GM23338 (cell line): ENCODE measurements at regions not wholly inside any gene's neighbourhood (a gene's known extent, or its start where the extent isn't known, plus 50 kb on each side); places are given as distances from the start of the nearest gene placed in this dataset.

Source experiments
- ATAC-seq: fragments of 200-7000 bp; cut with Tn5 transposase; 3 replicates; pipeline ENCODE4 v1.9.1; 2020
- DNase-seq: peaks from one replicate; pipeline ENCODE4 v3.0.0-alpha.2; 2015; ENCODE audit warnings: low spot score
- H2AFZ ChIP-seq: fragments of 200-600 bp; sonication (generic); 2 replicates; pipeline ENCODE4 v1.8.0; 2016; ENCODE audit warnings: antibody characterized with exemption, mild to moderate bottlenecking, moderate library complexity
- H3F3A ChIP-seq: fragments of 200-600 bp; sonication (generic); replicated peaks from 2 replicates; pipeline ENCODE4 v1.8.0; 2017; ENCODE audit warnings: antibody characterized with exemption, mixed run types, low read depth
- H3K27ac ChIP-seq: fragments of 200-600 bp; sonication (generic); 2 replicates; pipeline ENCODE4 v1.6.1; 2016; ENCODE audit warnings: low read depth
- H3K27me3 ChIP-seq: fragments of 200-600 bp; sonication (generic); 2 replicates; pipeline ENCODE4 v1.8.0; 2016; ENCODE audit warnings: mild to moderate bottlenecking, mixed run types, moderate library complexity; ENCODE audit not compliant: insufficient read depth
- H3K36me3 ChIP-seq: fragments of 200-600 bp; sonication (generic); 2 replicates; pipeline ENCODE4 v1.8.0; 2016; ENCODE audit warnings: mild to moderate bottlenecking; ENCODE audit not compliant: insufficient read depth
- H3K4me1 ChIP-seq: fragments of 200-600 bp; sonication (generic); 2 replicates; pipeline ENCODE4 v1.8.0; 2016; ENCODE audit warnings: mild to moderate bottlenecking, moderate library complexity; ENCODE audit not compliant: insufficient read depth
- H3K4me2 ChIP-seq: fragments of 200-600 bp; sonication (generic); 2 replicates; pipeline ENCODE4 v1.7.1; 2017; ENCODE audit warnings: mixed run types
- H3K4me3 ChIP-seq: fragments of 200-600 bp; sonication (generic); 2 replicates; pipeline ENCODE4 v1.6.1; 2016; ENCODE audit warnings: mixed run types
- H3K79me2 ChIP-seq: fragments of 200-600 bp; sonication (generic); replicated peaks from 2 replicates; pipeline ENCODE4 v1.8.0; 2017; ENCODE audit warnings: mild to moderate bottlenecking; ENCODE audit not compliant: insufficient read depth
- H3K9me2 ChIP-seq: fragments of 200-600 bp; sonication (generic); 2 replicates; pipeline ENCODE4 v1.8.0; 2017; ENCODE audit not compliant: insufficient read depth
- H4K20me1 ChIP-seq: fragments of 200-600 bp; sonication (generic); replicated peaks from 2 replicates; pipeline ENCODE4 v1.8.0; 2017; ENCODE audit warnings: mild to moderate bottlenecking; ENCODE audit not compliant: insufficient read depth
- H3K27ac Mint-ChIP-seq: 2 replicates; pipeline ENCODE4 v1.8.0; 2020; ENCODE audit warnings: inconsistent platforms, mild to moderate bottlenecking, moderate library complexity, mixed read lengths
- H3K27me3 Mint-ChIP-seq: 3 replicates; pipeline ENCODE4 v1.8.0; 2022; ENCODE audit warnings: low read depth, mild to moderate bottlenecking, moderate library complexity, mixed read lengths, inconsistent platforms; ENCODE audit not compliant: insufficient read depth, poor library complexity
- H3K36me3 Mint-ChIP-seq: 3 replicates; pipeline ENCODE4 v1.8.0; 2021; ENCODE audit warnings: low read depth, mild to moderate bottlenecking, inconsistent platforms, moderate library complexity, mixed read lengths
- H3K4me1 Mint-ChIP-seq: 3 replicates; pipeline ENCODE4 v1.8.0; 2020; ENCODE audit warnings: mild to moderate bottlenecking, inconsistent platforms, mixed read lengths
- H3K4me3 Mint-ChIP-seq: 3 replicates; pipeline ENCODE4 v1.8.0; 2021; ENCODE audit warnings: moderate library complexity, mild to moderate bottlenecking, inconsistent platforms, mixed read lengths
- H3K9me3 Mint-ChIP-seq: 3 replicates; pipeline ENCODE4 v1.8.0; 2020; ENCODE audit warnings: moderate library complexity, mild to moderate bottlenecking, inconsistent platforms, mixed read lengths
- CREB1 ChIP-seq: fragments of 250-450 bp; sonication (Bioruptor Pico); IDR thresholded peaks from 2 replicates; pipeline ENCODE4 v1.5.0; 2020; ENCODE audit warnings: low read depth, mild to moderate bottlenecking, moderate library complexity
- EZH2 ChIP-seq: fragments of 200-600 bp; sonication (generic); IDR thresholded peaks from one replicate; pipeline ENCODE4 v1.8.0; 2017; ENCODE audit warnings: antibody characterized with exemption, mild to moderate bottlenecking, low read depth; ENCODE audit not compliant: unreplicated experiment
- EZH2phosphoT487 ChIP-seq: fragments of 200-600 bp; sonication (generic); IDR thresholded peaks from one replicate; pipeline ENCODE4 v1.8.1; 2018; ENCODE audit warnings: antibody characterized with exemption; ENCODE audit not compliant: unreplicated experiment
- JUNB ChIP-seq: IDR thresholded peaks from one replicate; pipeline ENCODE4 v1.6.1; 2016; ENCODE audit warnings: antibody characterized with exemption; ENCODE audit not compliant: unreplicated experiment
- NANOG ChIP-seq: IDR thresholded peaks from 2 replicates; pipeline ENCODE4 v1.6.1; 2016; ENCODE audit warnings: antibody characterized with exemption, borderline replicate concordance
- POLR2AphosphoS5 ChIP-seq: IDR thresholded peaks from 2 replicates; pipeline ENCODE4 v1.6.1; 2016; ENCODE audit warnings: antibody characterized with exemption, low read depth
- STAT1 ChIP-seq: IDR thresholded peaks from one replicate; pipeline ENCODE4 v1.6.1; 2016; ENCODE audit warnings: antibody characterized with exemption; ENCODE audit not compliant: unreplicated experiment
- ZNF114 ChIP-seq: fragments of 250-450 bp; sonication (Bioruptor Pico); IDR thresholded peaks from 2 replicates; pipeline ENCODE4 v1.5.0; 2020; ENCODE audit warnings: mild to moderate bottlenecking, moderate library complexity
- ZNF331 ChIP-seq: fragments of 250-450 bp; sonication (Bioruptor Pico); IDR thresholded peaks from 2 replicates; pipeline ENCODE4 v1.5.0; 2020; ENCODE audit warnings: low read depth, mild to moderate bottlenecking, moderate library complexity
- TF ChIP-seq, protein P1 (sequence below), 2 experiments: fragments of 200-600 bp in 1 of 2; sonication (generic) in 1 of 2; conservative IDR thresholded peaks; 2 replicates each; pipeline versions ENCODE4 v1.5.1 to v1.6.1; 2016 to 2017; ENCODE audit warnings: antibody characterized with exemption in 2 of 2, low read depth in 2 of 2, mild to moderate bottlenecking in 2 of 2, moderate library complexity in 1 of 2
- TF ChIP-seq, protein P2 (sequence below): fragments of 250-450 bp; sonication (Bioruptor Pico); IDR thresholded peaks from 2 replicates; pipeline ENCODE4 v1.5.0; 2020; ENCODE audit warnings: mild to moderate bottlenecking, moderate library complexity
- TF ChIP-seq, protein P3 (sequence below): IDR thresholded peaks from one replicate; pipeline ENCODE4 v1.6.1; 2018; ENCODE audit warnings: antibody characterized with exemption; ENCODE audit not compliant: unreplicated experiment
- TF ChIP-seq, protein P4 (sequence below): IDR thresholded peaks from 2 replicates; pipeline ENCODE4 v1.6.1; 2016; ENCODE audit warnings: antibody characterized with exemption

DNA sequence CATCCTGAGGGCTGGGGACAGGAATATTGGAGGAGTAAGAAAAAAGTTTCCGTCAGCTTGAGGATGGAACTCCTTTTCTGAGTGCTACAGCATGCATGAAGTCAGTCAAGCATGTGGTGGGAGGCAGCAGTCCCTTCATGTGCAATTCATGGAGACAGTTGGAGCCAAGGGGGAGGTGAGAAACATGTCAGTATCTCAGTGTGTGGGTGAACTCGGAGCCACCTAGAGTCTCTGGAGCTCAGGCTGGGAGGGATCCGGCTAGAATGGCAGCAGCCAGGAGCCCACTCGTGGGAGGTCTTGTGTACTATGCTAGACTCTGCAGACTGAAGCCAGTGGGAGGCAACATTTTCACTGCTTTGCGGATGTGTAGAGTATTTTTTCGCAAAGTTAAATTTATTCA is 60.3 kb downstream of the AVPR1A start:
- Histone ChIP-seq H3F3A (no peaks in the 10 kb centered on the region), H3K4me2 (no peak overlapping the region), H3K36me3 (no peaks in the 10 kb centered on the region), H3K4me3 (no peak overlapping the region), H4K20me1 (no peaks in the 10 kb centered on the region), H2AFZ (no peak overlapping the region), H3K27ac (no peak overlapping the region), H3K79me2 (no peaks in the 10 kb centered on the region), H3K9me2 (no peaks in the 10 kb centered on the region; the same call in 1 of the 2 replicates), H3K27me3 (no peaks in the 10 kb centered on the region), H3K4me1 (peaks cover 15% of the 10 kb centered on the region)
- H3K27ac Mint-ChIP-seq: no peak overlapping the region
- H3K4me3 Mint-ChIP-seq: no peak overlapping the region
- no peaks in the 10 kb centered on the region for H3K27me3 Mint-ChIP-seq
- ATAC-seq (no peak), DNase-seq (no peak)
- H3K9me3 Mint-ChIP-seq: no peaks in the 10 kb centered on the region
- TF ChIP-seq POLR2AphosphoS5: no peak
- TF ChIP-seq, protein P1, sequence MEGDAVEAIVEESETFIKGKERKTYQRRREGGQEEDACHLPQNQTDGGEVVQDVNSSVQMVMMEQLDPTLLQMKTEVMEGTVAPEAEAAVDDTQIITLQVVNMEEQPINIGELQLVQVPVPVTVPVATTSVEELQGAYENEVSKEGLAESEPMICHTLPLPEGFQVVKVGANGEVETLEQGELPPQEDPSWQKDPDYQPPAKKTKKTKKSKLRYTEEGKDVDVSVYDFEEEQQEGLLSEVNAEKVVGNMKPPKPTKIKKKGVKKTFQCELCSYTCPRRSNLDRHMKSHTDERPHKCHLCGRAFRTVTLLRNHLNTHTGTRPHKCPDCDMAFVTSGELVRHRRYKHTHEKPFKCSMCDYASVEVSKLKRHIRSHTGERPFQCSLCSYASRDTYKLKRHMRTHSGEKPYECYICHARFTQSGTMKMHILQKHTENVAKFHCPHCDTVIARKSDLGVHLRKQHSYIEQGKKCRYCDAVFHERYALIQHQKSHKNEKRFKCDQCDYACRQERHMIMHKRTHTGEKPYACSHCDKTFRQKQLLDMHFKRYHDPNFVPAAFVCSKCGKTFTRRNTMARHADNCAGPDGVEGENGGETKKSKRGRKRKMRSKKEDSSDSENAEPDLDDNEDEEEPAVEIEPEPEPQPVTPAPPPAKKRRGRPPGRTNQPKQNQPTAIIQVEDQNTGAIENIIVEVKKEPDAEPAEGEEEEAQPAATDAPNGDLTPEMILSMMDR (conservative IDR thresholded peaks at IDR 0.05; ENCODE audit: low read depth in 2 of 2): no peak
- TF ChIP-seq, protein P2, sequence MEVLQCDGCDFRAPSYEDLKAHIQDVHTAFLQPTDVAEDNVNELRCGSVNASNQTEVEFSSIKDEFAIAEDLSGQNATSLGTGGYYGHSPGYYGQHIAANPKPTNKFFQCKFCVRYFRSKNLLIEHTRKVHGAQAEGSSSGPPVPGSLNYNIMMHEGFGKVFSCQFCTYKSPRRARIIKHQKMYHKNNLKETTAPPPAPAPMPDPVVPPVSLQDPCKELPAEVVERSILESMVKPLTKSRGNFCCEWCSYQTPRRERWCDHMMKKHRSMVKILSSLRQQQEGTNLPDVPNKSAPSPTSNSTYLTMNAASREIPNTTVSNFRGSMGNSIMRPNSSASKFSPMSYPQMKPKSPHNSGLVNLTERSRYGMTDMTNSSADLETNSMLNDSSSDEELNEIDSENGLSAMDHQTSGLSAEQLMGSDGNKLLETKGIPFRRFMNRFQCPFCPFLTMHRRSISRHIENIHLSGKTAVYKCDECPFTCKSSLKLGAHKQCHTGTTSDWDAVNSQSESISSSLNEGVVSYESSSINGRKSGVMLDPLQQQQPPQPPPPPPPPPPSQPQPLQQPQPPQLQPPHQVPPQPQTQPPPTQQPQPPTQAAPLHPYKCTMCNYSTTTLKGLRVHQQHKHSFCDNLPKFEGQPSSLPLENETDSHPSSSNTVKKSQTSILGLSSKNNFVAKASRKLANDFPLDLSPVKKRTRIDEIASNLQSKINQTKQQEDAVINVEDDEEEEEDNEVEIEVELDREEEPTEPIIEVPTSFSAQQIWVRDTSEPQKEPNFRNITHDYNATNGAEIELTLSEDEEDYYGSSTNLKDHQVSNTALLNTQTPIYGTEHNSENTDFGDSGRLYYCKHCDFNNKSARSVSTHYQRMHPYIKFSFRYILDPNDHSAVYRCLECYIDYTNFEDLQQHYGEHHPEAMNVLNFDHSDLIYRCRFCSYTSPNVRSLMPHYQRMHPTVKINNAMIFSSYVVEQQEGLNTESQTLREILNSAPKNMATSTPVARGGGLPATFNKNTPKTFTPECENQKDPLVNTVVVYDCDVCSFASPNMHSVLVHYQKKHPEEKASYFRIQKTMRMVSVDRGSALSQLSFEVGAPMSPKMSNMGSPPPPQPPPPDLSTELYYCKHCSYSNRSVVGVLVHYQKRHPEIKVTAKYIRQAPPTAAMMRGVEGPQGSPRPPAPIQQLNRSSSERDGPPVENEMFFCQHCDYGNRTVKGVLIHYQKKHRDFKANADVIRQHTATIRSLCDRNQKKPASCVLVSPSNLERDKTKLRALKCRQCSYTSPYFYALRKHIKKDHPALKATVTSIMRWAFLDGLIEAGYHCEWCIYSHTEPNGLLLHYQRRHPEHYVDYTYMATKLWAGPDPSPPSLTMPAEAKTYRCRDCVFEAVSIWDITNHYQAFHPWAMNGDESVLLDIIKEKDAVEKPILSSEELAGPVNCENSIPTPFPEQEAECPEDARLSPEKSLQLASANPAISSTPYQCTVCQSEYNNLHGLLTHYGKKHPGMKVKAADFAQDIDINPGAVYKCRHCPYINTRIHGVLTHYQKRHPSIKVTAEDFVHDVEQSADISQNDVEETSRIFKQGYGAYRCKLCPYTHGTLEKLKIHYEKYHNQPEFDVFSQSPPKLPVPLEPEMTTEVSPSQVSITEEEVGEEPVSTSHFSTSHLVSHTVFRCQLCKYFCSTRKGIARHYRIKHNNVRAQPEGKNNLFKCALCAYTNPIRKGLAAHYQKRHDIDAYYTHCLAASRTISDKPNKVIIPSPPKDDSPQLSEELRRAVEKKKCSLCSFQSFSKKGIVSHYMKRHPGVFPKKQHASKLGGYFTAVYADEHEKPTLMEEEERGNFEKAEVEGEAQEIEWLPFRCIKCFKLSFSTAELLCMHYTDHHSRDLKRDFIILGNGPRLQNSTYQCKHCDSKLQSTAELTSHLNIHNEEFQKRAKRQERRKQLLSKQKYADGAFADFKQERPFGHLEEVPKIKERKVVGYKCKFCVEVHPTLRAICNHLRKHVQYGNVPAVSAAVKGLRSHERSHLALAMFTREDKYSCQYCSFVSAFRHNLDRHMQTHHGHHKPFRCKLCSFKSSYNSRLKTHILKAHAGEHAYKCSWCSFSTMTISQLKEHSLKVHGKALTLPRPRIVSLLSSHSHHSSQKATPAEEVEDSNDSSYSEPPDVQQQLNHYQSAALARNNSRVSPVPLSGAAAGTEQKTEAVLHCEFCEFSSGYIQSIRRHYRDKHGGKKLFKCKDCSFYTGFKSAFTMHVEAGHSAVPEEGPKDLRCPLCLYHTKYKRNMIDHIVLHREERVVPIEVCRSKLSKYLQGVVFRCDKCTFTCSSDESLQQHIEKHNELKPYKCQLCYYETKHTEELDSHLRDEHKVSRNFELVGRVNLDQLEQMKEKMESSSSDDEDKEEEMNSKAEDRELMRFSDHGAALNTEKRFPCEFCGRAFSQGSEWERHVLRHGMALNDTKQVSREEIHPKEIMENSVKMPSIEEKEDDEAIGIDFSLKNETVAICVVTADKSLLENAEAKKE (CRISPR knock-in tag): no peak
- TF ChIP-seq ZNF331: no peak
- TF ChIP-seq, protein P3, sequence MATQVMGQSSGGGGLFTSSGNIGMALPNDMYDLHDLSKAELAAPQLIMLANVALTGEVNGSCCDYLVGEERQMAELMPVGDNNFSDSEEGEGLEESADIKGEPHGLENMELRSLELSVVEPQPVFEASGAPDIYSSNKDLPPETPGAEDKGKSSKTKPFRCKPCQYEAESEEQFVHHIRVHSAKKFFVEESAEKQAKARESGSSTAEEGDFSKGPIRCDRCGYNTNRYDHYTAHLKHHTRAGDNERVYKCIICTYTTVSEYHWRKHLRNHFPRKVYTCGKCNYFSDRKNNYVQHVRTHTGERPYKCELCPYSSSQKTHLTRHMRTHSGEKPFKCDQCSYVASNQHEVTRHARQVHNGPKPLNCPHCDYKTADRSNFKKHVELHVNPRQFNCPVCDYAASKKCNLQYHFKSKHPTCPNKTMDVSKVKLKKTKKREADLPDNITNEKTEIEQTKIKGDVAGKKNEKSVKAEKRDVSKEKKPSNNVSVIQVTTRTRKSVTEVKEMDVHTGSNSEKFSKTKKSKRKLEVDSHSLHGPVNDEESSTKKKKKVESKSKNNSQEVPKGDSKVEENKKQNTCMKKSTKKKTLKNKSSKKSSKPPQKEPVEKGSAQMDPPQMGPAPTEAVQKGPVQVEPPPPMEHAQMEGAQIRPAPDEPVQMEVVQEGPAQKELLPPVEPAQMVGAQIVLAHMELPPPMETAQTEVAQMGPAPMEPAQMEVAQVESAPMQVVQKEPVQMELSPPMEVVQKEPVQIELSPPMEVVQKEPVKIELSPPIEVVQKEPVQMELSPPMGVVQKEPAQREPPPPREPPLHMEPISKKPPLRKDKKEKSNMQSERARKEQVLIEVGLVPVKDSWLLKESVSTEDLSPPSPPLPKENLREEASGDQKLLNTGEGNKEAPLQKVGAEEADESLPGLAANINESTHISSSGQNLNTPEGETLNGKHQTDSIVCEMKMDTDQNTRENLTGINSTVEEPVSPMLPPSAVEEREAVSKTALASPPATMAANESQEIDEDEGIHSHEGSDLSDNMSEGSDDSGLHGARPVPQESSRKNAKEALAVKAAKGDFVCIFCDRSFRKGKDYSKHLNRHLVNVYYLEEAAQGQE: no peak
- no peak for TF ChIP-seq EZH2phosphoT487
- no peak for TF ChIP-seq STAT1
- no peak for TF ChIP-seq ZNF114 (CRISPR knock-in tag)
- no peak for TF ChIP-seq JUNB
- TF ChIP-seq, protein P4, sequence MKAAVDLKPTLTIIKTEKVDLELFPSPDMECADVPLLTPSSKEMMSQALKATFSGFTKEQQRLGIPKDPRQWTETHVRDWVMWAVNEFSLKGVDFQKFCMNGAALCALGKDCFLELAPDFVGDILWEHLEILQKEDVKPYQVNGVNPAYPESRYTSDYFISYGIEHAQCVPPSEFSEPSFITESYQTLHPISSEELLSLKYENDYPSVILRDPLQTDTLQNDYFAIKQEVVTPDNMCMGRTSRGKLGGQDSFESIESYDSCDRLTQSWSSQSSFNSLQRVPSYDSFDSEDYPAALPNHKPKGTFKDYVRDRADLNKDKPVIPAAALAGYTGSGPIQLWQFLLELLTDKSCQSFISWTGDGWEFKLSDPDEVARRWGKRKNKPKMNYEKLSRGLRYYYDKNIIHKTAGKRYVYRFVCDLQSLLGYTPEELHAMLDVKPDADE: no peak
- no peak for TF ChIP-seq NANOG
- TF ChIP-seq CREB1 (CRISPR knock-in tag): no peak
- no peak for TF ChIP-seq EZH2
- peaks cover 14% of the 10 kb centered on the region; the same call in 2 of the 3 replicates for H3K4me1 Mint-ChIP-seq
- no peaks in the 10 kb centered on the region for H3K36me3 Mint-ChIP-seq
